CD4-positive, alpha-beta T cell (primary cell): ENCODE measurements at regions not wholly inside any gene's neighbourhood (a gene's known extent, or its start where the extent isn't known, plus 50 kb on each side); places are given as distances from the start of the nearest gene placed in this dataset.

Experiments used
- ATAC-seq: fragments of 200-7000 bp; cut with Tn5 transposase; one replicate; pipeline ENCODE4 v1.10.0; 2022; ENCODE audit warnings: mild to moderate bottlenecking; ENCODE audit not compliant: poor library complexity
- CTCF ChIA-PET: fragments of 350-600 bp; sonication (Branson Sonifier 250); formaldehyde crosslinking; loops from one replicate; lab custom pipeline; 2021; ENCODE audit warnings: antibody characterized with exemption, inconsistent platforms; lab: Charles Lee
- POLR2A ChIA-PET: fragments of 350-600 bp; sonication (Branson Sonifier 250); formaldehyde crosslinking; loops from one replicate; lab custom pipeline; 2021; ENCODE audit warnings: antibody characterized with exemption, inconsistent platforms; lab: Charles Lee
- DNase-seq, 14 experiments: peaks; one replicate each; pipeline ENCODE4 v3.0.0-alpha.2; 2013 to 2020; ENCODE audit warnings: mixed read lengths in 2 of 14
- H3K27ac ChIP-seq, 2 donors: one replicate each; pipeline versions ENCODE4 v1.5.1 to v1.7.0; 2013; ENCODE audit warnings: low read length in 2 of 2, low read depth in 1 of 2, mild to moderate bottlenecking in 1 of 2
- H3K27me3 ChIP-seq, 2 experiments: 1 replicate in 1 of 2; 2 replicates in 1 of 2; pipeline versions ENCODE4 v1.6.1 to v1.7.0; 2013; ENCODE audit warnings: low read length in 2 of 2, control low read depth in 1 of 2, mild to moderate bottlenecking in 1 of 2, moderate library complexity in 1 of 2; ENCODE audit not compliant: insufficient read depth in 2 of 2, control insufficient read depth in 1 of 2
- H3K36me3 ChIP-seq: one replicate; pipeline ENCODE4 v1.6.1; 2013; ENCODE audit warnings: low read length, control low read depth; ENCODE audit not compliant: insufficient read depth
- H3K4me1 ChIP-seq: one replicate; pipeline ENCODE4 v1.6.1; 2013; ENCODE audit warnings: low read length, control low read depth; ENCODE audit not compliant: insufficient read depth
- H3K4me3 ChIP-seq: one replicate; pipeline ENCODE4 v1.5.1; 2013; ENCODE audit warnings: mild to moderate bottlenecking, low read length, moderate library complexity
- H3K9me3 ChIP-seq, 2 experiments: 1 replicate in 1 of 2; 2 replicates in 1 of 2; pipeline versions ENCODE4 v1.6.1 to v1.7.0; 2013; ENCODE audit warnings: low read length in 2 of 2, mild to moderate bottlenecking in 2 of 2, control low read depth in 1 of 2, moderate library complexity in 1 of 2; ENCODE audit not compliant: control insufficient read depth in 1 of 2, insufficient read depth in 1 of 2
- H3K27ac Mint-ChIP-seq: one replicate; pipeline ENCODE4 v1.8.0; 2020; ENCODE audit warnings: mixed read lengths
- H3K27me3 Mint-ChIP-seq: one replicate; pipeline ENCODE4 v1.8.0; 2021; ENCODE audit warnings: mixed read lengths
- H3K36me3 Mint-ChIP-seq: one replicate; pipeline ENCODE4 v1.8.0; 2021; ENCODE audit warnings: low read depth, mixed read lengths
- H3K4me1 Mint-ChIP-seq: one replicate; pipeline ENCODE4 v1.8.0; 2021; ENCODE audit warnings: low read depth, mixed read lengths
- H3K4me3 Mint-ChIP-seq: one replicate; pipeline ENCODE4 v1.8.0; 2020; ENCODE audit warnings: mild to moderate bottlenecking, mixed read lengths
- H3K9me3 Mint-ChIP-seq: one replicate; pipeline ENCODE4 v1.8.0; 2020; ENCODE audit warnings: mixed read lengths
- CTCF ChIP-seq: fragments of 200-600 bp; IDR thresholded peaks from one replicate; pipeline ENCODE4 v1.8.0; 2022; ENCODE audit warnings: antibody characterized with exemption, mild to moderate bottlenecking
- intact Hi-C, 2 experiments: fragments of 100-400 bp; cut with DNase I in 1 of 2; cut with micrococcal nuclease in 1 of 2; formaldehyde crosslinking; loops; one replicate each; pipeline versions ENCODE4 v1.15.1 to v1.9.0; 2023 to 2025; cut with DNase I, micrococcal nuclease

- no peak overlapping the region for H3K27ac ChIP-seq
- no peaks in the 10 kb centered on the region for H3K27me3 ChIP-seq
- H3K36me3 Mint-ChIP-seq, result no peaks in the 10 kb centered on the region
- ChIA-PET CTCF (no interaction called here), POLR2A (no interaction called here)
- H3K27me3 Mint-ChIP-seq, result no peaks in the 10 kb centered on the region
- ATAC-seq (no peak), DNase-seq (no peak)
- no peaks in the 10 kb centered on the region for H3K4me1 Mint-ChIP-seq
- intact Hi-C loops, result no loop called here
- H3K27ac Mint-ChIP-seq, result no peak overlapping the region
- no peak overlapping the region for H3K4me3 Mint-ChIP-seq
- TF ChIP-seq CTCF, result no peak
- H3K9me3 Mint-ChIP-seq, result peaks cover 2% of the 10 kb centered on the region
- peaks cover 0 to 3% of the 10 kb centered on the region in 2 experiments for H3K9me3 ChIP-seq
- no peaks in the 10 kb centered on the region for H3K4me1 ChIP-seq
- H3K4me3 ChIP-seq, result no peak overlapping the region
- no peaks in the 10 kb centered on the region for H3K36me3 ChIP-seq
These were observed 497.6 kb downstream of the RASEF start for GRCh38 chr9:82565188-82565969.

GRCh38 chr9:82567953-82568352 is 495.0 kb downstream of the RASEF start:
- POLR2A ChIA-PET, result no interaction called here

GRCh38 chr9:82570226-82570625 is 492.7 kb downstream of the RASEF start:
- DNase-seq (no peak), ATAC-seq (no peak)
- Mint-ChIP-seq H3K27ac (no peak overlapping the region), H3K4me3 (no peak overlapping the region), H3K27me3 (no peaks in the 10 kb centered on the region), H3K4me1 (no peaks in the 10 kb centered on the region), H3K9me3 (peaks cover 16% of the 10 kb centered on the region), H3K36me3 (no peaks in the 10 kb centered on the region)
- Histone ChIP-seq H3K9me3 (peaks cover 7 to 8% of the 10 kb centered on the region in 2 experiments), H3K4me3 (no peak overlapping the region), H3K27ac (no peak overlapping the region), H3K4me1 (no peaks in the 10 kb centered on the region), H3K36me3 (no peaks in the 10 kb centered on the region), H3K27me3 (no peaks in the 10 kb centered on the region)
- ChIA-PET POLR2A (no interaction called here), CTCF (no interaction called here)
- intact Hi-C loops, result no loop called here
- TF ChIP-seq CTCF, result no peak

More at GRCh38 chr9:82567953-82568352, 495.0 kb downstream of the RASEF start:
- Mint-ChIP-seq H3K27me3 (no peaks in the 10 kb centered on the region), H3K36me3 (no peaks in the 10 kb centered on the region), H3K4me3 (no peak overlapping the region), H3K9me3 (peaks cover 5% of the 10 kb centered on the region), H3K27ac (no peak overlapping the region), H3K4me1 (no peaks in the 10 kb centered on the region)
- TF ChIP-seq CTCF, result no peak
- ATAC-seq (no peak), DNase-seq (no peak)
- Histone ChIP-seq H3K4me1 (no peaks in the 10 kb centered on the region), H3K9me3 (peaks cover 0 to 3% of the 10 kb centered on the region in 2 experiments), H3K27me3 (no peaks in the 10 kb centered on the region), H3K36me3 (no peaks in the 10 kb centered on the region), H3K27ac (no peak overlapping the region), H3K4me3 (no peak overlapping the region)
- CTCF ChIA-PET, result no interaction called here
- intact Hi-C loops, result no loop called here
